NCI-H2107 treated with DMSO at 0.1 percent for 48 hours (cell line): ENCODE measurements at regions not wholly inside any gene's neighbourhood (a gene's known extent, or its start where the extent isn't known, plus 50 kb on each side); places are given as distances from the start of the nearest gene placed in this dataset.

ENCODE experiments used
- DNase-seq: peaks from one replicate; lab custom pipeline; 2025; ENCODE audit not compliant: unreplicated experiment; lab: John Stamatoyannopoulos, UW

GRCh38 chr21:14870853-14871149 lies 194.0 kb downstream of the NRIP1 start:
- DNase-seq = no peak

DNA sequence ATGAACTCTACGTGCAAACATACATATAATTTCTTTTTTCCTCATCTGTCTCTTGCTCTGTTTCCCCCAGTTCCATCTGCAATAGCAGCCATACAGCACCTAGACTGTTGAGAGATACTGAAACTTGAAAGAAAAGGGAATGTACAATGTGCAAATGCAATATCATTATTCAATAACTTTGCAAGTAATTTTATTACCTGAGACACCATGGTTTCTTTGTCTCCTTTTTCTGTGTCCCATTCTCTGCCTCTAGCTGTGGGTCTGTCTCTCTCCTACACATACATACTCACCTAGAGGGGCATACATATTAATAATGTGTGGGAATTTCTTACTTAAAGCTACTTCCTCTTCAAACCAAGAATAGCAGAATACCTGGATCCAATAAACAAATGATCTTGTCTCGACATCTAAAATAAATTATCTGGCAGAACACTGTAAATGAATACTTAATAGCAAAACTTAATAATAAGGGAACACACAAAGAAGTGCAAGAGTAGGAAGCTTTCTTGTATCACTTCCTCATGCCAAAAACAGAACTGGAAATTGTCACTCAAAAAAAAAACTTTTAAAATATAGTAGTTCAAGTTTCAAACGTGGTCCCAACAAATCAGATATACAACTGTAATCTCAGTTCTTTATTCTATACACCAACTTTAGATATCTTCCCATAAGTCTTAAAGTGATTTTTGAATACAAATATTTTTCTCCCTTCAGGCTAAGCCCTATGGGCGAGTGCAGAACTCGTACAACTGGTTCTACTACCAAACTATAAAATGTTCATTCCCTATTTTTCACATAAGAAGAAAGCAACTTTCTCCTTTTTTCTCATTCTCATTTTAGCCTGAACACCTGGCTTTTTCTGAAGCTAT lies 194.6 kb downstream of the NRIP1 start:
- DNase-seq = no peak

GRCh38 chr21:14866859-14867765 lies 197.7 kb downstream of the NRIP1 start:
- DNase-seq = no peak

- peak; percentile 31 for DNase-seq
Measured at GRCh38 chr21:14864211-14865021, 200.4 kb downstream of the NRIP1 start.

DNA sequence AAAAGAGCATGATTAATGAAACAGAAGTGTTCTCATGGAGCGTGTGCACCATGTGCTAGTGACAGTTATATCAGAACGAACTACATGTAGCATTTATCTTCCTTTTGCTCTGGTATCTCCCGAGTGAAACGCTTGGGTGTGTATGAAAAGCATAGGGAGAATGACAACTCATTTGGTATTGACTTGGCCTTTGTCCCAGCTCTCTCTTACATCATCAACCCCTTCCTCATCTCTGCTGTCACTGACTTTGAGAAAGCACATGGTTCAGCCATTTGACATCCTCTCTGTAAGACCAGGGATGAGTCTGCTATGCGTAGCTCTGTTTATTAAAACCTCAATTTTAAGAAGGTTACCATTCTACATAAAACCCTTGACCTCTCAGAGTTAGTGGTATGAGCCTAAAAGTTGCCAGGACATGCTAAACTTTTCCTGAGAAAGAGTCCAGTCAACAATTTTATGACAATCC lies 201.0 kb downstream of the NRIP1 start:
- no peak for DNase-seq

- no peak for DNase-seq
Measured at GRCh38 chr21:14862794-14863720, 201.7 kb downstream of the NRIP1 start.

- no peak for DNase-seq
Measured at GRCh38 chr21:14858311-14858710, 206.5 kb downstream of the NRIP1 start.

- no peak for DNase-seq
Measured at GRCh38 chr21:14857529-14857928, 207.3 kb downstream of the NRIP1 start.

DNA sequence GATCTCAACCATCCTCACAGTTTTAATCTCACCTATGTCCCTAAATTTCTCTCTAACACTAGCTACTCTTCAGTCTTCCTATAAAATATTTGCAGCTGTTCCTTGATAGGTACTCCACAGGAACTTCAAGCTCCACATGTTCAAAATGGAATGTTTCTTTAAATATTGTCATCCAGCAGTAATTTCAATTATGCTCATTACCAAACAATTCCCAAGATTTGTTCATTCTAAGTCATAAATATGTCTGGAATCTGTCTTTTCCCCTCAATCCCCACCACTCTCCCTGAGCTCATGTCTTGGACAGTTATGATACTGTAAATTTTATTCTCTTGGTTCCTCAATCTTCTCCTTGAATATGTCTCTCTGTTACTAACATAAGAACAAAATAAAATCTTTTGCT lies 214.4 kb downstream of the NRIP1 start:
- DNase-seq = no peak

GRCh38 chr21:14846621-14847020 lies 218.2 kb downstream of the NRIP1 start:
- DNase-seq = no peak

DNA sequence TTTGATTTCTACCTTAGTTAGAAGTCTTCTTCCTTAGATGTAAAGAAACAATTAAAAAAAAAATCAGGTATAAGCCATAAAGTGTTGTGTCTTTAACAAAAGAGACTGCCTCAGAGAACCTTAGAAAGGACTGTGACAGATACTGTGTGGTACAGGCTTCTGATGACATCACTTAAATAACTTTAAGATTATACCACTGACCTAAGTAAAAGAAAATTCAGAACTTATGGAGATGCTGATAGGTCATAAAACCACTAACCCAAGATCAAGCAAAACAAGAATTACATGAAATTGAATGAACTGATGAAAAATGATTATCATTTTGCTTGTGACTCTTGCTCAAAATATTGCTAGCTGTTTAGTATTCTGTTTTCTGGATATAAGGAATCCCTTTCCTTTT lies 220.8 kb downstream of the NRIP1 start:
- no peak for DNase-seq

DNA sequence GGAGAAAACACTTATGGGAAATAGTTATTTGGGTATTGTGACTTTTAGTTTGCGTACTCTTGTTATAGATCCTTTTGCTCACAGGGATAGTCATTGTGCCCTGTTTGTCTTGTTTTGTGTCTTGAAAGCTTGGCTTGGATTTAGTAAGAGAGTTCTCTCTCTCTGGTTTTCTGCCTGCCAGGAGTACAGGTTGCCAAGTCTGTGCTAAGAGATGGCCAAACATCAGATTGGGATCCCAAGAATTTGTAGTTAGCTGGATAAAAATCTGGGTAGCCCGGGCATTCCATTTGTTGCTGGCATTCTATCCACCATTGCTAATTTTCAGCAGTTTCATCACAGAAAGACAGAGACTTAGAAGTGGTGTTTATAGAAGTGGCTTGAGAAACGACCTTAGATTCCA lies 222.2 kb downstream of the NRIP1 start:
- no peak for DNase-seq

GRCh38 chr21:14841511-14842472 lies 223.0 kb downstream of the NRIP1 start:
- no peak for DNase-seq

- no peak for DNase-seq
Measured at GRCh38 chr21:14838400-14838799, 226.4 kb downstream of the NRIP1 start.

GRCh38 chr21:14836950-14837349 lies 227.8 kb downstream of the NRIP1 start:
- no peak for DNase-seq

- DNase-seq = no peak
Measured at GRCh38 chr21:14833666-14834351, 231.0 kb downstream of the NRIP1 start.

GRCh38 chr21:14833241-14833640 lies 231.6 kb downstream of the NRIP1 start:
- no peak for DNase-seq

GRCh38 chr21:14830307-14830706 lies 234.5 kb downstream of the NRIP1 start:
- DNase-seq = no peak
